GM23338 (cell line): ENCODE measurements at regions not wholly inside any gene's neighbourhood (a gene's known extent, or its start where the extent isn't known, plus 50 kb on each side); places are given as distances from the start of the nearest gene placed in this dataset.

ENCODE experiments used
- EZH2 ChIP-seq: fragments of 200-600 bp; sonication (generic); IDR thresholded peaks from one replicate; pipeline ENCODE4 v1.8.0; 2017; ENCODE audit warnings: antibody characterized with exemption, mild to moderate bottlenecking, low read depth; ENCODE audit not compliant: unreplicated experiment
- EZH2phosphoT487 ChIP-seq: fragments of 200-600 bp; sonication (generic); IDR thresholded peaks from one replicate; pipeline ENCODE4 v1.8.1; 2018; ENCODE audit warnings: antibody characterized with exemption; ENCODE audit not compliant: unreplicated experiment
- STAT1 ChIP-seq: IDR thresholded peaks from one replicate; pipeline ENCODE4 v1.6.1; 2016; ENCODE audit warnings: antibody characterized with exemption; ENCODE audit not compliant: unreplicated experiment
- TF ChIP-seq, protein P1 (sequence below), 2 experiments: fragments of 200-600 bp in 1 of 2; sonication (generic) in 1 of 2; conservative IDR thresholded peaks; 2 replicates each; pipeline versions ENCODE4 v1.5.1 to v1.6.1; 2016 to 2017; ENCODE audit warnings: antibody characterized with exemption in 2 of 2, low read depth in 2 of 2, mild to moderate bottlenecking in 2 of 2, moderate library complexity in 1 of 2

DNA sequence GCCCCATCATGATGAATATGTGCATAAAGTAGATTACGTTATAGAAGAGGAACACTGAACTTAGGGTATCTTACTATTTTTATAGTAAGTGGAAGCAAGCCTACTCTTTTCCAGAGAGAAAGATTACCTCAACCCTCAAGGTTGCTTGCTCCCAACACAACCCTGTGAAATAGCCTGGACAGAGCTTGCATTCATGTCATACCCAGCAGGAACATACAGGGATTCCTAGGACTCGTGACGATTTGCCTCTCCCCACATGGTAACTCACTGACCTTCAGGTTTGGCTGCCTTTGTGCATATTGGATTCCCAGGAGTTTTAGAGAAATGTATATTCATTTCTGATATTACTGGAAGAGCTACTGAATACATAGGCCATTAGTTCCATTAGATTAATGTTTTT is 80.5 kb downstream of the BLTP1 start:
- TF ChIP-seq STAT1 (no peak), EZH2 (no peak), EZH2phosphoT487 (no peak)
- TF ChIP-seq, protein P1, sequence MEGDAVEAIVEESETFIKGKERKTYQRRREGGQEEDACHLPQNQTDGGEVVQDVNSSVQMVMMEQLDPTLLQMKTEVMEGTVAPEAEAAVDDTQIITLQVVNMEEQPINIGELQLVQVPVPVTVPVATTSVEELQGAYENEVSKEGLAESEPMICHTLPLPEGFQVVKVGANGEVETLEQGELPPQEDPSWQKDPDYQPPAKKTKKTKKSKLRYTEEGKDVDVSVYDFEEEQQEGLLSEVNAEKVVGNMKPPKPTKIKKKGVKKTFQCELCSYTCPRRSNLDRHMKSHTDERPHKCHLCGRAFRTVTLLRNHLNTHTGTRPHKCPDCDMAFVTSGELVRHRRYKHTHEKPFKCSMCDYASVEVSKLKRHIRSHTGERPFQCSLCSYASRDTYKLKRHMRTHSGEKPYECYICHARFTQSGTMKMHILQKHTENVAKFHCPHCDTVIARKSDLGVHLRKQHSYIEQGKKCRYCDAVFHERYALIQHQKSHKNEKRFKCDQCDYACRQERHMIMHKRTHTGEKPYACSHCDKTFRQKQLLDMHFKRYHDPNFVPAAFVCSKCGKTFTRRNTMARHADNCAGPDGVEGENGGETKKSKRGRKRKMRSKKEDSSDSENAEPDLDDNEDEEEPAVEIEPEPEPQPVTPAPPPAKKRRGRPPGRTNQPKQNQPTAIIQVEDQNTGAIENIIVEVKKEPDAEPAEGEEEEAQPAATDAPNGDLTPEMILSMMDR (conservative IDR thresholded peaks at IDR 0.05; ENCODE audit: low read depth in 2 of 2) = no peak
